Peyer's patch (tissue), 4 donors: ENCODE measurements at regions not wholly inside any gene's neighbourhood (a gene's known extent, or its start where the extent isn't known, plus 50 kb on each side); places are given as distances from the start of the nearest gene placed in this dataset.

ENCODE experiments used
- CTCF ChIP-seq, 6 experiments: fragments of 450-650 bp in 4 of 6; fragments of 200-600 bp in 2 of 6; sonication (generic) in 1 of 6; IDR thresholded peaks; one replicate each; pipeline ENCODE4 v1.5.1; 2017 to 2019; ENCODE audit warnings: antibody characterized with exemption in 6 of 6, mild to moderate bottlenecking in 3 of 6, moderate library complexity in 1 of 6
- POLR2A ChIP-seq, 2 donors: fragments of 450-650 bp; IDR thresholded peaks; one replicate each; pipeline ENCODE4 v1.5.1; 2017; ENCODE audit warnings: antibody characterized with exemption in 2 of 2, mild to moderate bottlenecking in 2 of 2, moderate library complexity in 2 of 2

GRCh38 chr1:87176514-87176913 is 152.2 kb upstream of the LMO4 start:
- TF ChIP-seq CTCF (IDR thresholded peaks at IDR 0.05) (no peak), POLR2A (IDR thresholded peaks at IDR 0.05) (no peak)
